Activated CD4-positive, alpha-beta memory T cell treated with anti-CD3 and anti-CD28 coated beads for 36 hours (primary cell): ENCODE measurements at regions not wholly inside any gene's neighbourhood (a gene's known extent, or its start where the extent isn't known, plus 50 kb on each side); places are given as distances from the start of the nearest gene placed in this dataset.
"Not testable (repeated sequence)": the region's sequence is repeated elsewhere in the genome, so short reads cannot be mapped to it uniquely, and the experiment has no call there.

Experiments used
- CTCF ChIA-PET: fragments of 350-600 bp; sonication (Branson Sonifier 250); formaldehyde crosslinking; loops from one replicate; lab custom pipeline; 2021; ENCODE audit warnings: antibody characterized with exemption, inconsistent platforms; lab: Charles Lee
- POLR2A ChIA-PET: fragments of 350-600 bp; sonication (Branson Sonifier 250); formaldehyde crosslinking; loops from one replicate; lab custom pipeline; 2021; ENCODE audit warnings: antibody characterized with exemption; lab: Charles Lee
- DNase-seq: peaks from one replicate; pipeline ENCODE4 v3.0.0-alpha.2; 2020
- H3K27ac Mint-ChIP-seq: one replicate; pipeline ENCODE4 v1.8.0; 2021; ENCODE audit warnings: mixed read lengths
- H3K27me3 Mint-ChIP-seq: one replicate; pipeline ENCODE4 v1.8.0; 2021; ENCODE audit warnings: mixed read lengths
- H3K36me3 Mint-ChIP-seq: one replicate; pipeline ENCODE4 v1.8.0; 2021; ENCODE audit warnings: mixed read lengths
- H3K4me1 Mint-ChIP-seq: one replicate; pipeline ENCODE4 v1.8.0; 2021; ENCODE audit warnings: low read depth, mixed read lengths
- H3K4me3 Mint-ChIP-seq: one replicate; pipeline ENCODE4 v1.8.0; 2021; ENCODE audit warnings: mild to moderate bottlenecking, mixed read lengths
- H3K9me3 Mint-ChIP-seq: one replicate; pipeline ENCODE4 v1.8.0; 2021; ENCODE audit warnings: mixed read lengths
- intact Hi-C: fragments of 100-400 bp; cut with micrococcal nuclease; formaldehyde crosslinking; loops from one replicate; pipeline ENCODE4 v1.15.1; 2023

DNA sequence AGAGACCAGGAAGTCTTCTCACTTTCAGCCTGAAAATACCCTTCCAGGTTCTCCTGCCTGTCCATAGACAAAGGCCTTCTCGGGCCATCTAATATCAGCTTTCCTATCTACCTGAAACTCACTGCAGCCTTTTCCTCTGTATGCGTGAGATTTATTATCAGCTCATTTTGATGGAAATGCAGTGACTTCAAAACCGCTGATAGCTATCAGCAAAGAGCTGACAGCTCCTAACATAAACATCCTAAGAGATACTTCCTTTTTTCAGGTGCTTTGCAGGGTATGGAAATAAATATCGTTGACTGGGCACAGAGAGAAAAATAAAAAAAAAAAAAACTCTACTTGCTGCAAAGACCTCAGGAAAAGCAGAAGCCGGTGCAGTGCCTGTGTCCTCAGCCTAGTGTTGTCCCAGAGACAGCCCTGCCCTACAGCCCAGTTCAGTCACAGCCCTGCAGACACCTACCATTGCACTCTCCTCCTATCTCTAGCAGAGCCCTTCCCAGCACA, 215.0 kb upstream of the EGLN3 start:
- H3K4me3 Mint-ChIP-seq = no peak overlapping the region
- H3K36me3 Mint-ChIP-seq = no peaks in the 10 kb centered on the region
- H3K27me3 Mint-ChIP-seq = no peaks in the 10 kb centered on the region
- no peak for DNase-seq
- no peaks in the 10 kb centered on the region for H3K9me3 Mint-ChIP-seq
- intact Hi-C loops = no loop called here
- ChIA-PET CTCF (interaction anchor here (1.7 kb wide), 1 partner anchor 62 kb away, joined by 3 read pairs; no protein-coding TSS in a partner anchor), POLR2A (no interaction called here)
- H3K27ac Mint-ChIP-seq = no peak overlapping the region
- peaks cover 7% of the 10 kb centered on the region for H3K4me1 Mint-ChIP-seq

DNA sequence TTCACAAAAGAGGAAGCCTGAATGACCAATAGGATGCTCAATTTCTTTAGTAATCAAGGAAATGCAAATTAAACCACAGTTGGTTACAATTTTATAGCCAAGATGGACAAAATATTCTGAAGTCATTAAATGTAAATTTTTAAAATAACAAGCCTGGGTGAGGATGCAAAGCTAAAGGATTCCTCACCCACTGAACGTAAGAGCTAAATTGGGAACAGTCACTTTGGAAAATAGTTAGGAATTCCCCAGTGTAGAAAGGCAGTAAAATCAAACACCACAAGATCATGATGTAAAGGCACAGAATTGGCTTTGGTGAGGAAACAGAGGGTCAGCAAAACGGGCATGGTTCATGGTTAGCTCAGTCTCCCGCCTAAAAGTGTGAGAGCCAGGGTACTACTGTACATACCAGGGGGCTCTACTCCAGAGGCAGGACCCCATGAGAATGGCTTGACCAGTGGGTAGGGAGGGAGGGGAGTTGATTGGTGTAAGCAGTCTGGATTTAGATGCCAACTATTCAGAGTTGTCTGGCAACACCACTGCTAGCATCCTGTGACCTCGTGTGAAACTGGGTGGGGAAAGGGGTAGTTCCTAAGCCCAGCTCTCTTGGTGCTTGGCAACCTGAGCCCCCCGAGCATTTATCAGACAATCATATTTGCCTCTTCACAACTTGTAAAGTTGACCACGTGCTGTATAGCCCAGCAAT, 213.4 kb upstream of the EGLN3 start:
- Mint-ChIP-seq H3K9me3 (no peaks in the 10 kb centered on the region), H3K27me3 (no peaks in the 10 kb centered on the region), H3K36me3 (no peaks in the 10 kb centered on the region), H3K4me1 (peaks cover 7% of the 10 kb centered on the region), H3K4me3 (no peak overlapping the region), H3K27ac (no peak overlapping the region)
- CTCF ChIA-PET = no interaction called here
- intact Hi-C loops = no loop called here
- POLR2A ChIA-PET = no interaction called here
- no peak for DNase-seq

DNA sequence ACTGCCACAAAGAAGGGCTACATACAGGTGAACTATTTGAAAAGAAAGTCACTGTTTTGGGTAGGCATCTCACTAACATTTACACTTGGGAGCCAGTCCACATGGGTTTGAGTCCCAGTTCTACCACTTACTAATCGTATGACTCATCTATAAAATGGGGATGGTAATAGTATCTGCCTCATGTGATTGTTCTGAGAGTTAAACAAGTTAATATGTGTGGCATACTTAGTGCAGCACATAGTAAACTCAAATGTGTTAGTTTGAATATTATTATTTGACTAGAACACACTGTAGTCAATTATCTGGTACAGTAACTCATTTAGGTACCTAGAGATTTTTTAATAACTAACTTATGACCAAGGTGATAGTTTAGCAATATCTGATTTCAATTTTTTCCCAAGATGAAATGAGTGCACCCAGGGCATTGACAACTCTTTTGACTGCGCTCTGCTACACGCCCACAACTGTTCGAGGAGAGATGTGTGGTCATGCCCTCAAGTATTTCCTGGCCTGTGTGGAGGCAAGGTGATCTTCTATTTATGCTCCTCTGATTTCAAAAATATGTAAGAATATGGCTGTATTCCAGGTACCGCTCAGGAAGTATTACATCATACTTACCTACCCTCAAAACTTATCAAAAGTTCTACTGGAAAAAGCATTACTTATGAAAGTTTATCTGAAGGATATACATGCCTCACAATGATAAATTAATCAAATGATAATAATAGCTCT, 210.6 kb upstream of the EGLN3 start:
- H3K36me3 Mint-ChIP-seq = no peaks in the 10 kb centered on the region
- CTCF ChIA-PET = no interaction called here
- no peak overlapping the region for H3K4me3 Mint-ChIP-seq
- peaks cover 7% of the 10 kb centered on the region for H3K4me1 Mint-ChIP-seq
- intact Hi-C loops = no loop called here
- H3K9me3 Mint-ChIP-seq = no peaks in the 10 kb centered on the region
- H3K27me3 Mint-ChIP-seq = no peaks in the 10 kb centered on the region
- DNase-seq = no peak
- H3K27ac Mint-ChIP-seq = no peak overlapping the region
- POLR2A ChIA-PET = no interaction called here

DNA sequence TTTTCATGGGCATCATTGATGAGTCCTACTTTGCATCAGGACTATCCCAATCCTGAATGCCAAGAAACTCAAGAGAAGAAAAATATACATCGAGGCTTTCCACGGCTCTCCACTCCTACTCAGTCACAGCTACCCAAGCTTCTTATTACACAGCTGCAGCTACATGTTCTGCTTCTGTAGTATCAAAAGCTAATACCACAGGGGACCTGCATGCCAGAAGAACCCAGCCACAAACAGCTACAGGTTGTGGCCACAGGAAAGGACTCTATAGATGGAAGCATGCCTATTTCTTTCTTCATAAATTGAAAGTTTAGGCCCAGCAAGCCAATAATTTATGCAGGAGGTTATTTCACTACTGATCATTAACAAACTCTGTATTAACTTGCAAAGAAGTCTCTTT, 209.7 kb upstream of the EGLN3 start:
- Mint-ChIP-seq H3K4me1 (peaks cover 7% of the 10 kb centered on the region), H3K9me3 (no peaks in the 10 kb centered on the region), H3K4me3 (no peak overlapping the region), H3K27ac (no peak overlapping the region), H3K27me3 (no peaks in the 10 kb centered on the region), H3K36me3 (no peaks in the 10 kb centered on the region)
- intact Hi-C loops = no loop called here
- CTCF ChIA-PET = no interaction called here
- DNase-seq = no peak
- POLR2A ChIA-PET = no interaction called here

DNA sequence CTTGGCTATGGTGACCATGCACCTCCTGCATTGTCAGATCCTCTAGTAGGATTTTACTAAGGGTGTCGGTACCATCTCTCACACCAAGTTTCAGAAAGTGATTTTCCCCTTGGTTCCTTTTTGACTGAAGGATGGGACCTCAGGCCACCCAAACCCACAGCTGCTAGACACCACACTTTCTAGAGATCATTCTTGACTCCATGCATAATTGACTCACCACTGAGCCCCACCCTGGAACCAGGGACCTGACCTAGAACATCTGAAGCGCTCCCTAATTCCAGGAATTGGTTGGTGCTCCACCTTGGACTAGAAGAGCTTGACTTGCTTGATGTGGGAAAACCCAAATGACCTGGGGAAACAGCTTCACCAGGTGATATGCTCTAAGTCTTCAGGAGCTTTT, 206.8 kb upstream of the EGLN3 start:
- ChIA-PET POLR2A (no interaction called here), CTCF (no interaction called here)
- H3K27ac Mint-ChIP-seq = no peak overlapping the region
- intact Hi-C loops = no loop called here
- peaks cover 2% of the 10 kb centered on the region for H3K9me3 Mint-ChIP-seq
- H3K4me3 Mint-ChIP-seq = no peak overlapping the region
- no peaks in the 10 kb centered on the region for H3K36me3 Mint-ChIP-seq
- H3K27me3 Mint-ChIP-seq = no peaks in the 10 kb centered on the region
- peaks cover 5% of the 10 kb centered on the region for H3K4me1 Mint-ChIP-seq
- DNase-seq = no peak

DNA sequence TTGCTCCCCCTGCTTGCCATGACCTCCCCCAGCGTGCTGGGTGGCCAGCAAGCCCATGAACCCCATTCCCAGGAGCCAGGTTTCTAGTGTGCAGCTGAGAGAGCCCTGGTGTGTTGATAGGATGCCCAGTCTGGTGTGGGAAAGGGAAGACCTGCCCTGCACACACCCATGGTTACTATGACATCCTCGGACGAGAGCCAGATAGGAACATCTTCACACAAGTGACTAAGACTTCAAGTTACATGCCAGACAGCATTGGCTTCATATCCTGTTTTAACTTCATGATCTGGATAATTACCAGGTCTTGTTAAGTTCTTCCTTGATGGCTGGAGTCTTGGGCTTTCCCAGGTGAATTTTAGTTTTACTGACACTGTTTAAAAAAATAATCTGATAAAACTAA, 196.6 kb upstream of the EGLN3 start:
- CTCF ChIA-PET = no interaction called here
- intact Hi-C loops = no loop called here
- no peaks in the 10 kb centered on the region for H3K4me1 Mint-ChIP-seq
- peaks cover 14% of the 10 kb centered on the region for H3K9me3 Mint-ChIP-seq
- H3K27ac Mint-ChIP-seq = no peak overlapping the region
- no peak overlapping the region for H3K4me3 Mint-ChIP-seq
- DNase-seq = no peak
- H3K36me3 Mint-ChIP-seq = no peaks in the 10 kb centered on the region
- POLR2A ChIA-PET = no interaction called here
- H3K27me3 Mint-ChIP-seq = peaks cover 1% of the 10 kb centered on the region

DNA sequence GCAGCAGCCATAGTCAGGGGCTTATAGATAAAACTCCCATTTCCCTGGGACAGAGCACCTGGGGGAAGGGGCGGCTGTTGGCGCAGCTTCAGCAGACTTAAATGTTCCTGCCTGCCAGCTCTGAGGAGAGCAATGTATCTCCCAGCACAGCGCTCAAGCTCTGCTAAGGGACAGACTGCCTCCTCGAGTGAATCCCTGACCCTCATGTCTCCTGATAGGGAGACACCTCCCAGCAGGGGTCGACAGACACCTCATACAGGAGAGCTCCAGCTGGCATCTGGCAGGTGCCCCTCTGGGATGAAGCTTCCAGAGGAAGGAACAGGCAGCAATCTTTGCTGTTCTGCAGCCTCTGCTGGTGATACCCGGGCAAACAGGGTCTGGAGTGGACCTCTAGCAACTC, 189.3 kb upstream of the EGLN3 start:
- intact Hi-C loops, H3K4me3 Mint-ChIP-seq, H3K27ac Mint-ChIP-seq, H3K36me3 Mint-ChIP-seq, DNase-seq, POLR2A ChIA-PET, H3K27me3 Mint-ChIP-seq, H3K4me1 Mint-ChIP-seq, CTCF ChIA-PET: not testable (repeated sequence)
- H3K9me3 Mint-ChIP-seq = peaks cover 20% of the 10 kb centered on the region

DNA sequence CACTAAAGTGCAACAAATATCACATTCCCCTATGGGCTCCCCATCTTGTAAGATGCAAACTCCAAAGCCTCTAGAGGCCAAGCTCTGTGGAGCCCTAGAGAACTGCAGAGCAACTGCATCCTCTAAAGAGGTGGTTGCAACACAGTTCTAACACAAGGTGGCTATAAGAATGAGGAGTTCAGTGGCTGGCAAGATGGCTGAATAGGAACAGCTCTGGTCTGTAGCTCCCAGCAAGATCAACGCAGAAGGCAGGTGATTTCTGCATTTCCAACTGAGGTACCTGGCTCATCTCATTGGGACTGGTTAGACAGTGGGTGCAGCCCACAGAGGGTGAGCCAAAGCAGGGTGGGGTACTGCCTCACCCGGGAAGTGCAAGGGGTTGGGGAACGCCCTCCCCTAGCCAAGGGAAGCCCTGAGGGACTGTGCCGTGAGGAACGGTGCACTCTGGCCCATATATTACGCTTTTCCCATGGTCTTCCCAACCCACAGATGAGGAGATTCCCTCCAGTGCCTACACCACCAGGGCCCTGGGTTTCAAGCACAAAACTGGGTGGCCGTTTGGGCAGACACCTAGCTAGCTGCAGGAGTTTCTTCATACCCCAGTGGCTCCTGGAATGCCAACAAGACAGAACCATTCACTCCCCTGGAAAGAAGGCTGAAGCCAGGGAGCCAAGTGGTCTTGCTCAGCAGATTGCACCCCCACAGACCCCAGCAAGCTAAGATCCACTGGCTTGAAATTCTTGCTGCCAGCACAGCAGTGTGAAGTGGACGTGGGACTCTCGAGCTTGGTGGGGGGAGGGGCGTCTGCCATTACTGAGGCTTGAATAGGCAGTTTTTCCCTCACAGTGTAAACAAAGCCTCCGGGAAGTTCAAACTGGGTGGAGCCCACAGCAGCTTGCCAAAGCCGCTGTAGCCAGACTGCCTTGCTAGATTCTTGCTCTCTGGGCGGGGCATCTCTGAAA, 188.6 kb upstream of the EGLN3 start:
- H3K27ac Mint-ChIP-seq, H3K27me3 Mint-ChIP-seq, POLR2A ChIA-PET, H3K4me3 Mint-ChIP-seq, H3K4me1 Mint-ChIP-seq, intact Hi-C loops, DNase-seq, H3K36me3 Mint-ChIP-seq: not testable (repeated sequence)
- peaks cover 19% of the 10 kb centered on the region for H3K9me3 Mint-ChIP-seq
- CTCF ChIA-PET = interaction anchor here (0.6 kb wide), 1 partner anchor 171 kb away, joined by 3 read pairs; no protein-coding TSS in a partner anchor

DNA sequence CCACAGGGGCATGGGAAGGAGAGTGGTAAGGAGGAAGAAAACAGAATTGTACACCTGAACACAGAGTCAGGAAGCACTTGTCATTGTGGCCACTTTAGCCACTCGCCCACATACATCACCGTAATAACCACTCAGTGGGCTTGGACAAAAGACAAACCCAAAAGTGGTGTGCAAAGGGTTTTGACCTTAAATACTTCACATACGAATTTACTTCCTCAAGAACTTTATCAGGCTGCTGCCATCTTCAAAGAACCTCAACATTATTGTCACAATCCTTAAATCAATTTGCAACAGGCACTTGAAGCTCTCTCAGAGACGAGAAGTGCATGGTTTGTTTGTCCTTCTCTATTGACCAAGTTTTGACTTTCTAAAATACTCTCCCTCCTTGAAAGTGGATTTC, 187.3 kb upstream of the EGLN3 start:
- Mint-ChIP-seq H3K4me1 (no peaks in the 10 kb centered on the region), H3K9me3 (peaks cover 12% of the 10 kb centered on the region), H3K36me3 (peaks cover 2% of the 10 kb centered on the region), H3K27me3 (no peaks in the 10 kb centered on the region), H3K4me3 (no peak overlapping the region), H3K27ac (no peak overlapping the region)
- POLR2A ChIA-PET = no interaction called here
- DNase-seq = no peak
- CTCF ChIA-PET = no interaction called here
- intact Hi-C loops = no loop called here

DNA sequence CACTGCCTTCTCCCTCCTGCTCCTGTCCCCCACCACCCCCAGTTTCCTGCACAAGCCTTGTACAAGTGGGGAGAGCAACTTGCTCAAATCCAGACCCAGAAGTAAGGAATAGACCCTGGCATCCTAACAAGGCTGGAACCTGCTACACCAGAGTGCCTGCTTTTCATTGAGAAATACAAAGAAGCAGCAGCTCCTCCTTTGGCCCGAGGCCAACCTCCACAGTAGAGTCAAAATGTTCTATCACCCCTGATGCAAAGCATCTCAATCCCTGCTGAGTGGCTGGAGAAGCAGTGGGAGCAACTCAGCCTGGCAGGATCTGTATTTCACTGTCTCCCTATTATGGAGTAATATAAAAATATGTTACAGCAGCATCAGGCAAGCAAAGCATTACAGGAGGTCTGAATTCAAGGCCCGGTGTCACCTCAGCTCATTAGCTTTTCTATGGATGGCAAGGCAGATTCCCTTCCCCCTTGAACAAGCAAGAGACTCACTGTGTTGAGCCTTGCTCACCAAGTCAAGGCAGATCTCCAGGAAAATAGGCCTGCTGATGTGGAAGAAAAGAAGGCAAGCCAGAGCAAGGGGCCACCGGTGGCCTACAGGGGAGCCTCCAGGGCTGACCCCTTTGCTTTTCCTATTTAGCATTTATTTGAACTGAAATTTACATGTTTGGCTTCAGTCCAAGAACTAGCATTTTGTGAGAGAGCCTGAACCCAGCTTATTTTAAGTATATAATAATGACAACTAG, 186.3 kb upstream of the EGLN3 start:
- Mint-ChIP-seq H3K4me1 (no peaks in the 10 kb centered on the region), H3K27me3 (no peaks in the 10 kb centered on the region), H3K9me3 (peaks cover 6% of the 10 kb centered on the region), H3K4me3 (no peak overlapping the region), H3K27ac (no peak overlapping the region), H3K36me3 (peaks cover 2% of the 10 kb centered on the region)
- intact Hi-C loops = no loop called here
- ChIA-PET POLR2A (no interaction called here), CTCF (no interaction called here)
- no peak for DNase-seq

DNA sequence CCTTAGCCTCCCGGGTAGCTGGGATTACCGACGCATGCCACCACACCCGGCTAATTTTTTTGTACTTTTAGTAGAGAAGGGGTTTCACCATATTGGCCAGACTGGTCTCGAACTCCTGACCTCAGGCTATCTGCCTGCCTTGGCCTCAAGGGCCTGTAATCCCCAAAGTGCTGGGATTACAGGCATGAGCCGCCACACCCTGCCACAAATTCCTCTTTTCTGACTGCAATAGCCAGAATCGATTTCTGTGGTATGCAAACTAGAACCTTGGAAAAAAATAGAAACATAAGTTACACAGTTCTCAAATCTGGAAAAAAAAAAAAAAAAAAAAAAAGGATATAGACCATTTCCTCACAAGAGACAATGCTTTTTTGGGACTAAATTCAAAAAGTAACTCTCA, 184.6 kb upstream of the EGLN3 start:
- no peaks in the 10 kb centered on the region for H3K27me3 Mint-ChIP-seq
- no peaks in the 10 kb centered on the region for H3K9me3 Mint-ChIP-seq
- no peaks in the 10 kb centered on the region for H3K4me1 Mint-ChIP-seq
- DNase-seq = no peak
- ChIA-PET CTCF (no interaction called here), POLR2A (no interaction called here)
- no peak overlapping the region for H3K4me3 Mint-ChIP-seq
- H3K36me3 Mint-ChIP-seq = no peaks in the 10 kb centered on the region
- no peak overlapping the region for H3K27ac Mint-ChIP-seq
- intact Hi-C loops = no loop called here
